A673 (cell line): ENCODE measurements at regions not wholly inside any gene's neighbourhood (a gene's known extent, or its start where the extent isn't known, plus 50 kb on each side); places are given as distances from the start of the nearest gene placed in this dataset.

Experiments used
- BruUV-seq: library from RNA; stranded (reverse); fragments of 400-500 nt; replicated peaks from 2 replicates; lab custom pipeline; 2021; lab: Mats Ljungman, UMichigan
- CTCF ChIA-PET: fragments of 300-600 bp; sonication (Branson Sonifier 250); formaldehyde crosslinking; loops from one replicate; lab custom pipeline; 2022; ENCODE audit warnings: antibody characterized with exemption; lab: Charles Lee
- POLR2A ChIA-PET: fragments of 300-600 bp; sonication (Branson Sonifier 250); formaldehyde crosslinking; loops from one replicate; lab custom pipeline; 2022; ENCODE audit warnings: antibody characterized with exemption; ENCODE audit not compliant: low non-redundant PET; lab: Charles Lee
- DNase-seq: peaks from one replicate; pipeline ENCODE4 v3.0.0-alpha.2; 2015; ENCODE audit warnings: low spot score
- H3K27ac ChIP-seq: fragments of 200-600 bp; sonication (generic); 2 replicates; pipeline ENCODE4 v1.5.1; 2016; ENCODE audit warnings: mixed run types, low read depth, mild to moderate bottlenecking, mixed read lengths, antibody characterized with exemption, low read length; ENCODE audit not compliant: poor library complexity, severe bottlenecking
- H3K27me3 ChIP-seq: fragments of 200-600 bp; sonication (generic); replicated peaks from 2 replicates; pipeline ENCODE4 v1.6.1; 2017; ENCODE audit warnings: mixed run types, low read depth, mild to moderate bottlenecking, mixed read lengths, antibody characterized with exemption, low read length; ENCODE audit not compliant: insufficient read depth, poor library complexity
- H3K36me3 ChIP-seq: fragments of 200-600 bp; sonication (generic); 2 replicates; pipeline ENCODE4 v1.6.1; 2016; ENCODE audit warnings: mixed run types, mild to moderate bottlenecking, mixed read lengths, antibody characterized with exemption, low read length; ENCODE audit not compliant: insufficient read depth, poor library complexity, severe bottlenecking
- H3K4me1 ChIP-seq: fragments of 200-600 bp; sonication (generic); 2 replicates; pipeline ENCODE4 v1.6.1; 2017; ENCODE audit warnings: mixed run types, mild to moderate bottlenecking, mixed read lengths, antibody characterized with exemption, low read length; ENCODE audit not compliant: insufficient read depth, poor library complexity, severe bottlenecking
- H3K4me3 ChIP-seq: fragments of 200-600 bp; sonication (generic); 2 replicates; pipeline ENCODE4 v1.5.1; 2016; ENCODE audit warnings: low read depth, mixed run types, mild to moderate bottlenecking, mixed read lengths, low read length; ENCODE audit not compliant: poor library complexity, severe bottlenecking
- H3K9me3 ChIP-seq: fragments of 200-600 bp; sonication (generic); 2 replicates; pipeline ENCODE4 v1.6.1; 2016; ENCODE audit warnings: mixed run types, low read depth, mild to moderate bottlenecking, mixed read lengths, antibody characterized with exemption, low read length; ENCODE audit not compliant: poor library complexity, severe bottlenecking
- EZH2 ChIP-seq: fragments of 200-600 bp; sonication (generic); IDR thresholded peaks from 2 replicates; pipeline ENCODE4 v1.6.1; 2017; ENCODE audit warnings: borderline replicate concordance, low read depth, mild to moderate bottlenecking, mixed read lengths, antibody characterized with exemption, low read length; ENCODE audit not compliant: poor library complexity, severe bottlenecking
- intact Hi-C: fragments of 100-400 bp; cut with micrococcal nuclease; formaldehyde crosslinking; loops from one replicate; pipeline ENCODE4 v1.10.0; 2022; ENCODE audit not compliant: unreplicated experiment
- TF ChIP-seq, protein P1 (sequence below): fragments of 300-800, 200-600 bp; sonication (generic); conservative IDR thresholded peaks from 2 replicates; pipeline ENCODE4 v1.5.1; 2017; ENCODE audit warnings: low read depth, mild to moderate bottlenecking, antibody characterized with exemption, low read length, moderate library complexity, mixed read lengths

DNA sequence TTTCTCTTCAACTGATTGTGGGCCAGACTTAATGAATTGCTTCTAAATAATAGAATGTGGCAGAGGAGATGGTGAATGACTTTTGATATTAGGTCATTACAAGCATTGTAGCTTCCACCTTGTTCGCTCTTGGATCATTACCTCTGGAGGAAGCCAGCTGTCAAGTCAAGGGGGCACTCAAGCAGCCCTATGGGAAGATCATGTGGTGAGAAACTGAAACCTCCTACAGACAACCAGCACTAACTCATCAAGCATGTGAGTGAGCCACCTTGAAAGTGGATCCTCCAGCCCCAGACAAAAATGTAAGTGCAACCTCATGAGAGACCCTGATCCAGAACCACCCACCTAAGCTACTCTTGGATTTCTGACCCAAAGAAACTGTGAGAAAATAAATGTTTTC lies 109.8 kb upstream of the TBC1D5 start:
- Histone ChIP-seq H3K27ac (no peak overlapping the region), H3K4me1 (no peaks in the 10 kb centered on the region), H3K36me3 (no peaks in the 10 kb centered on the region), H3K9me3 (no peaks in the 10 kb centered on the region), H3K27me3 (peaks cover 4% of the 10 kb centered on the region), H3K4me3 (no peak overlapping the region)
- POLR2A ChIA-PET, result no interaction called here
- BruUV-seq, result no TSS peak
- CTCF ChIA-PET, result no interaction called here
- TF ChIP-seq EZH2, result no peak
- TF ChIP-seq, protein P1, sequence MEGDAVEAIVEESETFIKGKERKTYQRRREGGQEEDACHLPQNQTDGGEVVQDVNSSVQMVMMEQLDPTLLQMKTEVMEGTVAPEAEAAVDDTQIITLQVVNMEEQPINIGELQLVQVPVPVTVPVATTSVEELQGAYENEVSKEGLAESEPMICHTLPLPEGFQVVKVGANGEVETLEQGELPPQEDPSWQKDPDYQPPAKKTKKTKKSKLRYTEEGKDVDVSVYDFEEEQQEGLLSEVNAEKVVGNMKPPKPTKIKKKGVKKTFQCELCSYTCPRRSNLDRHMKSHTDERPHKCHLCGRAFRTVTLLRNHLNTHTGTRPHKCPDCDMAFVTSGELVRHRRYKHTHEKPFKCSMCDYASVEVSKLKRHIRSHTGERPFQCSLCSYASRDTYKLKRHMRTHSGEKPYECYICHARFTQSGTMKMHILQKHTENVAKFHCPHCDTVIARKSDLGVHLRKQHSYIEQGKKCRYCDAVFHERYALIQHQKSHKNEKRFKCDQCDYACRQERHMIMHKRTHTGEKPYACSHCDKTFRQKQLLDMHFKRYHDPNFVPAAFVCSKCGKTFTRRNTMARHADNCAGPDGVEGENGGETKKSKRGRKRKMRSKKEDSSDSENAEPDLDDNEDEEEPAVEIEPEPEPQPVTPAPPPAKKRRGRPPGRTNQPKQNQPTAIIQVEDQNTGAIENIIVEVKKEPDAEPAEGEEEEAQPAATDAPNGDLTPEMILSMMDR, result no peak
- DNase-seq, result no peak
- intact Hi-C loops, result no loop called here

DNA sequence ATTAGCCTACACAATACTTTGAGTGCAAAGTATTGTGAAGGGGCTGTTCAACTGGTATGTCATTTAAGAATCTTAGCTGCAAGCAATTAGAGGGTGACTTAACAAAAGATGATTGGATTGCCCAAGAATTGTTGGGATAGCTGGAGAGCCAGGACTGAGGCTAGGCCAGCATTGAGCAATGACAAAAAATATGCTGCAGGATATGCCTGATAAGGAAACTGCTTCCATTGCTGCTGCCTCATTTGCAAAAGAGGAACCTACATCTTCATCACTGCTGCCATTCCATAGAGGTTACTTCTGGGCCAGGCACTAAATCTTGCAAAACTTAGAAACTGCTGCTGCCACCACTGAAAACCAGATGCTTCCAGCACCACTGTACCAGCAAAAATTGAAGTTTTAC lies 108.0 kb upstream of the TBC1D5 start:
- Histone ChIP-seq H3K9me3 (no peaks in the 10 kb centered on the region), H3K27me3 (peaks cover 2% of the 10 kb centered on the region), H3K4me3 (no peak overlapping the region), H3K36me3 (no peaks in the 10 kb centered on the region), H3K4me1 (no peaks in the 10 kb centered on the region), H3K27ac (no peak overlapping the region)
- DNase-seq, result no peak
- CTCF ChIA-PET, result no interaction called here
- intact Hi-C loops, result no loop called here
- no TSS peak for BruUV-seq
- POLR2A ChIA-PET, result no interaction called here
- no peak for TF ChIP-seq EZH2
- TF ChIP-seq, protein P1, result no peak

DNA sequence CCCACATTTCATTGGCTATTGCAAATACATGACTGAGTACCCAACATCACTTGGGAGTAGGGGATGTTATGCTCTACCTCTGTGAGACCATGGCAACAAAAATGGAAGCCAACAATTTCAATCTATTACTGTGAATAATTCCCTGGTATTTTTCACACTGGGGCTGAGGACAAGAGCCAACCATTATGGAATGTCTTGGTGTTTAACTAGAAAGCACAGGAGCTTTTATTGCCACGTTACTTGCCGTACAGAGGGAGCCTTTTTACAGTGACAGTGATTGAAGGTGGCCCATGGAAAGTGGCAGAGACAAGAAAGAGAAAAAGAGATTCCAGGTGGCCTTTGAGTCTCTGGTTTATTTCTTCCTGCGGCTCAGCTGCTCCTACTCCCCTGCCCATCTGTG lies 105.7 kb upstream of the TBC1D5 start:
- H3K36me3 ChIP-seq, result no peaks in the 10 kb centered on the region
- intact Hi-C loops, result loop anchor here (10.0 kb wide), 1 partner anchor 1243 kb away; the partner anchor contains the start of gene DAZL
- BruUV-seq, result no TSS peak
- CTCF ChIA-PET, result no interaction called here
- POLR2A ChIA-PET, result no interaction called here
- no peaks in the 10 kb centered on the region for H3K9me3 ChIP-seq
- no peak overlapping the region for H3K4me3 ChIP-seq
- TF ChIP-seq EZH2, result no peak
- TF ChIP-seq, protein P1, result no peak
- no peak for DNase-seq
- no peak overlapping the region for H3K27ac ChIP-seq
- no peaks in the 10 kb centered on the region for H3K27me3 ChIP-seq
- no peaks in the 10 kb centered on the region for H3K4me1 ChIP-seq
